HG03108 (cell line): ENCODE measurements at regions not wholly inside any gene's neighbourhood (a gene's known extent, or its start where the extent isn't known, plus 50 kb on each side); places are given as distances from the start of the nearest gene placed in this dataset.
"Not testable (repeated sequence)": the region's sequence is repeated elsewhere in the genome, so short reads cannot be mapped to it uniquely, and the experiment has no call there.

Experiments
- ATAC-seq: cut with Tn5 transposase; IDR thresholded peaks from one replicate; pipeline ENCODE4 v1.9.1; 2021; ENCODE audit warnings: moderate library complexity; ENCODE audit not compliant: unreplicated experiment

GRCh38 chr4:115194612-115195011 is 81.2 kb upstream of the NDST4 start:
- not testable (repeated sequence) for ATAC-seq

DNA sequence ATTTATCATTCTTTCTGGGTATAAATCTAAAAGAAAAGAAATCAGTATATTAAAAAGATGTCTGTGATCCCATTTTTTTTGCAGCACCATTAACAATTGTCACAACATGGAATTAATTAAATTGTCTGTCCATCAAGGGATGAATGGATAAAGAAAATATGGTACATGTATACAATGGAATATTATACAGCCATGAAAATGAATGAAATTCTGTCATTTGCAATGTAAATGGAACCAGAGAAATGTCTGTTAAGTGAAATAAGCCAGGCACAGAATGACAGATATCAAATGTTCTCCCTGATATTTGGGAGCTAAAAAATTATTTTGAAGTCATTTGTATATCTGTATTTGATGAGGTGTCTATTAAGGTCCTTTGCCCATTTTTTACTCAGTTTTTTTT is 77.1 kb upstream of the NDST4 start:
- ATAC-seq: no peak

DNA sequence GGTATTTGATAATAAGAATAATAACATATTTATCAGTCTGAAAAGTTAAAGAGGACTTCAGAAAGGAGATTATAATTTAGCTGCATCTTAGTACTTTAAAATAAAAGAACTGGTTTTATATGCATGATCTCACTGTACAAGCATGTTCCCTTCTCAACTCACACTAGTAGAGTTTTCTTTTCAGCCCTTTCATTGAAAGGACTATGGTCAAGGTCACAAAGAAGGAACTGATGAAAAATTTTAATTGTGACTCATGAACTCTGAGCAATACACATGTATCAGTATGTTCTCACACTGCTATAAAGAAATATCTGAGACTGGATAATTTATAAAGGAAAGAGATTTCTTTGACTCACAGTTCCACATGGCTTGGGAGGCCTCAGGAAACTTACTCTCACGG is 73.7 kb upstream of the NDST4 start:
- ATAC-seq: no peak

DNA sequence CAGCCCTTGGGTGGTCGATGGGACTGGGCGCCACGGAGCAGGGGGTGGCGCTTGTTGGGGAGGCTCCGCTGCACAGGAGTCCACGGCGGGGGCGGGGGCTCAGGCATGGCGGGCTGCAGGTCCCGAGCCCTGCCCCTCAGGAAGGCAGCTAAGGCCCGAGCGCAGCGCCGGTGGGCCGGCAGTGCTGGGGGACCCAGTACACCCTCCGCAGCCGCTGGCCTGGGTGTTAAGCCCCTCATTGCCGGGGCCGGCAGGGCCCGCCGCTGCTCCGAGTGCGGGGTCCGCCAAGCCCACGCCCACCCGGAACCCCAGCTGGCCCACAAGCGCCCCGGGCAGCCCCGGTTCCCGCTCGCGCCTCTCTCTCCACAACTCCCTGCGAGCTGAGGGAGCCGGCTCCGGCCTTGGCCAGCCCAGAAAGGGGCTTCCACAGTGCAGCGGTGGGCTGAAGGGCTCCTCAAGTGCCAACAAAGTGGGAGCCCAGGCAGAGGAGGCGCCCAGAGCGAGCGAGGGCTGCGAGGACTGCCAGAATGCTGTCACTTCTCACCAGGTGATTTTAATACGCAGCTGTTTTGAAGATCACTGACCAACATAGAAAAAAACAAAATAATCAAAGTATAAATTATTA is 66.1 kb upstream of the NDST4 start:
- not testable (repeated sequence) for ATAC-seq

- ATAC-seq: not testable (repeated sequence)
Observed at GRCh38 chr4:115178687-115179086, 65.3 kb upstream of the NDST4 start.

GRCh38 chr4:115171220-115171619 is 57.8 kb upstream of the NDST4 start:
- no peak for ATAC-seq

GRCh38 chr4:115165503-115165902 is 52.1 kb upstream of the NDST4 start:
- no peak for ATAC-seq
